NCI-H446 (cell line): ENCODE measurements at regions not wholly inside any gene's neighbourhood (a gene's known extent, or its start where the extent isn't known, plus 50 kb on each side); places are given as distances from the start of the nearest gene placed in this dataset.
"Not testable (repeated sequence)": the region's sequence is repeated elsewhere in the genome, so short reads cannot be mapped to it uniquely, and the experiment has no call there.

Source experiments
- DNase-seq, 2 experiments: peaks; one replicate each; lab custom pipeline; 2025; lab: John Stamatoyannopoulos, UW

- DNase-seq: not testable (repeated sequence)
Measured at GRCh38 chr14:105621479-105622328, 95.3 kb downstream of the TMEM121 start.

- DNase-seq: no peak
Measured at GRCh38 chr14:105622329-105622955, 96.1 kb downstream of the TMEM121 start.

GRCh38 chr14:105623178-105623577 is 96.8 kb downstream of the TMEM121 start:
- not testable (repeated sequence) for DNase-seq

GRCh38 chr14:105624346-105624745 is 98.0 kb downstream of the TMEM121 start:
- not testable (repeated sequence) for DNase-seq

- not testable (repeated sequence) for DNase-seq
Measured at GRCh38 chr14:105624749-105625434, 98.5 kb downstream of the TMEM121 start.

- not testable (repeated sequence) for DNase-seq
Measured at GRCh38 chr14:105625448-105625847, 99.1 kb downstream of the TMEM121 start.

GRCh38 chr14:105626111-105626510 is 99.7 kb downstream of the TMEM121 start:
- DNase-seq: not testable (repeated sequence)

- not testable (repeated sequence) for DNase-seq
Measured at GRCh38 chr14:105626651-105627050, 100.3 kb downstream of the TMEM121 start.

GRCh38 chr14:105627287-105627686 is 100.9 kb downstream of the TMEM121 start:
- DNase-seq: not testable (repeated sequence)

GRCh38 chr14:105627701-105628100 is 101.3 kb downstream of the TMEM121 start:
- no peak for DNase-seq

GRCh38 chr14:105628126-105628525 is 101.7 kb downstream of the TMEM121 start:
- not testable (repeated sequence) for DNase-seq

- not testable (repeated sequence) for DNase-seq
Measured at GRCh38 chr14:105628531-105629067, 102.2 kb downstream of the TMEM121 start.

- DNase-seq: not testable (repeated sequence)
Measured at GRCh38 chr14:105629091-105629885, 102.9 kb downstream of the TMEM121 start.

- DNase-seq: no peak
Measured at GRCh38 chr14:105629886-105630215, 103.5 kb downstream of the TMEM121 start.

GRCh38 chr14:105630293-105630934 is 104.0 kb downstream of the TMEM121 start:
- DNase-seq: not testable (repeated sequence)

GRCh38 chr14:105630935-105631779 is 104.8 kb downstream of the TMEM121 start:
- DNase-seq: not testable (repeated sequence)

GRCh38 chr14:105632010-105632409 is 105.6 kb downstream of the TMEM121 start:
- DNase-seq: no peak

GRCh38 chr14:105633596-105633995 is 107.2 kb downstream of the TMEM121 start:
- DNase-seq: not testable (repeated sequence)

- no peak for DNase-seq
Measured at GRCh38 chr14:105635560-105635959, 109.2 kb downstream of the TMEM121 start.

- DNase-seq: not testable (repeated sequence)
Measured at GRCh38 chr14:105636021-105636420, 109.6 kb downstream of the TMEM121 start.
